NCI-H2081 (cell line): ENCODE measurements at regions not wholly inside any gene's neighbourhood (a gene's known extent, or its start where the extent isn't known, plus 50 kb on each side); places are given as distances from the start of the nearest gene placed in this dataset.
A peak's percentile ranks its signal among the peaks of the same experiment; 100 is the strongest.
"Not testable (repeated sequence)": the region's sequence is repeated elsewhere in the genome, so short reads cannot be mapped to it uniquely, and the experiment has no call there.

Source experiments
- DNase-seq, 2 experiments: peaks; one replicate each; lab custom pipeline; 2025; lab: John Stamatoyannopoulos, UW

- DNase-seq, result peak in 1 of 2 experiments; percentile 5
Measured at GRCh38 chr21:33121715-33122475, 52.0 kb downstream of the OLIG1 start.

DNA sequence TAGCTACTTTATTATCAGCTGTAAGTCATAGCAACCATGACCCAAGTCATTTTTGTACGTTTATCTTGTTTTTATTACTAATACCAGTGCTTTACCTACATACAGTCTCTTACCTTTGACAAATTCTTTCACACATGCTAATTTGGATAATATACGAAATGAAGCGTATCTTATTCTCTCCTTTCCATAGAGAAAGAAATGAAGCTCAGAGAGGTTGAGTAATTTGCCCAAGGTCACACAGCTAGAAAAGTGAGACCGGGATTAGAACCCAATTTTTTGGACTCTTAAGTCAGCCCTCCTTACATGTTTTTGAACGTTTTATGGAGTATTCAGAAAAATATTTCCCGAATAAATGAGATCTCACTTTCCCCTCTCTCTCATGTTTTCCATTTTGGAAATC, 52.6 kb downstream of the OLIG1 start:
- DNase-seq, result no peak

GRCh38 chr21:33123374-33124123, 53.6 kb downstream of the OLIG1 start:
- no peak for DNase-seq

- no peak for DNase-seq
Measured at GRCh38 chr21:33124889-33125288, 54.9 kb downstream of the OLIG1 start.

DNA sequence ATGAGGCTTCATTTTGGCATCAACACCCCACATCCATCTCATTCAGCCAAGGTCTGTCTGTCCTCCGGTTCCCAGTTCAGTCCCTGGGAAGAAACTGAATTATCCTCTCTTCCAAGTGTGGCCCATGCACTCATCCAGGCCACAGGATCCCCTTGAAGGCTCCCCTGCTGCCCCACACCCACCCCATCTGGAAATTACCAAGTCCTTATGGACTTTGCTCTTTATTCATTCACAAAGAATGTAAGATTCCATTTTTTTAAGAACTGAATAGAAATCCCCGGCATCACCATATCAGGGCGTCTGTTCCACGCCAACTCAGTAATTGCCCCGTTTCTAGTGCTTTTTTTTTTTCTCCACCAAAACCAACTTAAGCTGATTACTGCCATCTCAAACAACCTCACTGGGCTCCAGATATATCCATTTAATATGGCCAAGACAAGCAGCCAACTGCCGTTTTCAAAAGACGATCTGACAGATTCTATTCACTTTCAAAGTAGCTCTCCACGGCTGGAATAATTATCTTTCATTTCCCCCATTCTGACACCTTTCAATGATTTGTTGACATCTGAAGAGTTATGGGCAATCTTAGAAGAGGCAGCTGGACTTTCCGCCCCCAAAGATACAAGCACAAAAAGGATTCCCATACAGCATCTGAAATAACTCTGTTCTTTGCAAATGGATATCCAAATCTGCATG, 55.9 kb downstream of the OLIG1 start:
- DNase-seq, result no peak

DNA sequence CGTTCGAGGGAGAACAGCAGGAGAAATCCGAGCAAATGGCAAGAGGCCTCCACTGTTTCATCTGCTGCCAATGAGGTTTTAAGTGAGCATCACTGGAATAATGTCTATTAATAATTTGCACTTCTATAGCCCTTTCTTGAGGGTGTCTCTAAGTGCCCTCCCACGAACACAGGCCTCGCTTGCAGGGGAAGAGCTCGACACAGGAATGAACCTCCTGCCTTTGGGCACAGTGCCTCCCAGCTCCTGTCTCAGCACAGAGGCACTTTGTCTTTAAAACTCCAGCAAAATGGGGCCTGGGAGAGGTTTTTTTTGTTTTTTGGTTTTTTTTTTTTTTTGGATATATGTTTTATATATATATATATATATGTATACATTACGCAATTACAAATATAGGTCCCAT, 56.6 kb downstream of the OLIG1 start:
- DNase-seq, result no peak

GRCh38 chr21:33127154-33127867, 57.4 kb downstream of the OLIG1 start:
- DNase-seq, result peak; percentile 44 to 55

- no peak for DNase-seq
Measured at GRCh38 chr21:33127868-33128242, 57.9 kb downstream of the OLIG1 start.

GRCh38 chr21:33128538-33128937, 58.6 kb downstream of the OLIG1 start:
- DNase-seq, result no peak

- DNase-seq, result no peak
Measured at GRCh38 chr21:33132054-33132453, 62.1 kb downstream of the OLIG1 start.

- DNase-seq, result peak in 1 of 2 experiments; percentile 10
Measured at GRCh38 chr21:33133892-33134291, 64.0 kb downstream of the OLIG1 start.

DNA sequence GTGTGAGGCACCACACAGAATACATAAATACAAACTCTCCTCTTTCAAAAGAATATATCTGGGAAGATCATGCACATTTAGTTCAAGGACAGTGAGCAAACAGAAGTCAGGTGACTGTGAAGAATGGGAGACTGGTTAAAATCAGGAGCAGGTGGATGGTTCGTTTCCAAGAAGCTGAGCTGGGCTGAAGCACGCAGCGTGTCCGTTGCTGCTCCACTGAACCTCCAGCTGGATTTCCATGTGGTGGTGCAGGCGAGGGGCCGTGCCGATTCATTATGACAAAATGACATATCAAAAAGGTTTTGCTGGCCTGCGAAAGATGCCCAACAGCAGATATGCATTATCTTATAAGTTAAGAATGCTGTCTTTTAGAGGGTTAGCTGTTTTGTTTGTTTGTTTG, 66.0 kb downstream of the OLIG1 start:
- peak in 1 of 2 experiments; percentile 11 for DNase-seq

DNA sequence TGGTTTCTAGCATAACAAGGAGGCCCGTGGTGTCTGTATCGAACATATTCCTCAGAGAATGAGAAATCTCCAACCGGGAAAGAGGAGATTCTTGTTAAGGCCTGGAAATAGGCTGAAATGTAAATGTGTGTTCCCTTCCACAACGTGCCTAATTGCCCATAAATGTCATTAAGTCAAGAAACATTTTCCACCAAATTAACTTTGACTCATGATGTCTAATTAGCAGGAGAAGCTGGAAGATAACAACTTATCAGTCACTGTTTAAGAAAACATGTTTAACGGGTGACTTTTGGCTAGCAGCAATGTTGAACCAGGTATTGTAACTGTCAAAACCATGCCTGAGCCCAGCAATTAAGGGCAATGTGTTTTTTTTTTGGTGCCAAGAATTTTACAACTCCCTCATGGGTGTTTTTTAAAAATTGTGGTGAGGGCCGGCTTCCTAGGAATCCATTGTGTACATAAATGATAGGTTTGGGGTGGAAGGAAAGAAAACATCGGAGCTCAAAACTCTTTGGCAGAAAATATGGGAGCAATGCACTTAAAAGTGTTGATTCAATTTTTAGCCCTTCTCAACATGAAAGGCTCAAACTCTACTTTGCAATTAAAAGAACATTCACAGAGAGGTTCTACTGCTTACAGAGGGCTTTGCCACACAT, 67.0 kb downstream of the OLIG1 start:
- DNase-seq, result peak; percentile 42 to 81

DNA sequence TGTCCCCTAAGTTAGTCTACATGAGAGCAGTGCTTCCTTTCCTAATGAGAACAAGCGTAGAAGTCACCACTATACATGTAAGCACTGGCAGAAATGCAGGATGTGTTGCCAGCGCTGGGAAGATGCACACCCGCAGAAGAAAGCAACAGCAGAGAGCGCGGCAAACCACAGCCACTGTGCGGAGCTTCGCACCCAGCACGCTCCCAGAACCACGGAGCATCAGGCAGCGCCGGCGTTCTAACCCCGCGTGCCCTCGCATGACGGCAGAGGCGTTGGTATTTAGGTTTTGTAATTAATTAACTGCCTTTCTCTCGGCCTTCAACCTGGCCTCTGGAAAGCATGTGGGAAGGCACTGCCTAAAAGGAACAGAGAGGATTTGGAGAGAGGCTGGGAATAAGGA, 69.1 kb downstream of the OLIG1 start:
- no peak for DNase-seq

DNA sequence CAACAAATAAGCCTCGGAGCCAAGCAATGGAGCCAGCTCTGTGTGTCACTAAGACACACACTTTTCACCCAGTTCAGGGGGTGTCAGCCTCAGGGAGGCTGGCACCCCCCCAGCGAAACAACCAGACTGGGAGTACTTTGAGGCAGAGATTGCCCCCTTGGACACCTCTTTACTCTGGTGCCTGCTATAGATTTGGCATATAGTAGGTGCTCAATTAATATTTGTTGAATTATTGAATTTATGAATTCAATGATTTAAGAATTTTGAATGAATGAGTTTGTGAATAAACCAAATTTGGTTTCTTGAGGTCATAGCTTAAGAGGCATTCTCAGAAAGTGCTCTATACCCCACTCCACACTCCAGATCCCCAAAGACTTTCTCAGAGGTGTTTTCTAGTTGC, 70.3 kb downstream of the OLIG1 start:
- no peak for DNase-seq

DNA sequence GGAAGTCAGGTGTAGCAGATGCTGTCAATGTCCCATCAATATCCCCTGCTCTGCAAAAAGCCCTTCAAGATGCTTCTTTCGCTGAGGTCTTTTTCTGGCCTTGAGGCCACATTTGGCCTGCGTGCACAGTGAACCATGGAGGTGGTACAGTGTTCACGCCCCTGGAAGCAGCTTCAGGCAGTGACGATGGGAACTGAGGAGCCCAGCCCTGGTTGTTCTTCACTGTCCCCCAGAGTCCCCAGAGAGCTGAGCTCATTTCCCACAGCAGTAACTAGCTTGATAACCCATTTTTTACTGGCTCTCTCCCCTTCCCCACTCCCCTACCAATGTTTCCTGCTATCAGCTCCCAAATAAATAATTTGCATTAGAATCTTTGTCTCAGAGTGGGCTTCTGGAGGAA, 76.5 kb downstream of the OLIG1 start:
- DNase-seq, result no peak

- DNase-seq, result no peak
Measured at GRCh38 chr21:33149181-33149580, 79.2 kb downstream of the OLIG1 start.

- DNase-seq, result not testable (repeated sequence)
Measured at GRCh38 chr21:33150968-33151367, 78.8 kb upstream of the IFNAR2 start.

GRCh38 chr21:33151941-33152731, 77.6 kb upstream of the IFNAR2 start:
- DNase-seq, result no peak

DNA sequence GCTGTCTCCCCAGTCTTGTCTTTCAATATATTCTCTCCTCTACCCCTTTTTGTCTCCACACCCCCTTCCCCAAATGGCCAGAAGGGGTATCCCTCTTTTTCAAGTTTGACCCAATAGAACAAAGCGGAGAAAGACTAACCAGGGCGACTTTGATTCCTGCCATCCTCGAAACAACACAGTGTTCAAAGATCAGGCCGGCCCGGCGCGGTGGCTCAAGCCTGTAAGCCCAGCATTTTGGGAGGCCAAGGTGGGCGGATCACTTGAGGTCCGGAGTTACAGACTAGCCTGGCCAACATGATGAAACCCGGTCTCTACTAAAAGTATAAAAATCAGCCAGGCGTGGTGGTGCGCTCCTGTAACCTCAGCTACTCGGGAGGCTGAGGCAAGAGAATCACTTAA, 77.0 kb upstream of the IFNAR2 start:
- DNase-seq, result no peak

- DNase-seq, result no peak
Measured at GRCh38 chr21:33155005-33155404, 74.7 kb upstream of the IFNAR2 start.
